ENCODE measurements at regions not wholly inside any gene's neighbourhood (a gene's known extent, or its start where the extent isn't known, plus 50 kb on each side); places are given as distances from the start of the nearest gene placed in this dataset.
A peak's percentile ranks its signal among the peaks of the same experiment; 100 is the strongest.

DNA sequence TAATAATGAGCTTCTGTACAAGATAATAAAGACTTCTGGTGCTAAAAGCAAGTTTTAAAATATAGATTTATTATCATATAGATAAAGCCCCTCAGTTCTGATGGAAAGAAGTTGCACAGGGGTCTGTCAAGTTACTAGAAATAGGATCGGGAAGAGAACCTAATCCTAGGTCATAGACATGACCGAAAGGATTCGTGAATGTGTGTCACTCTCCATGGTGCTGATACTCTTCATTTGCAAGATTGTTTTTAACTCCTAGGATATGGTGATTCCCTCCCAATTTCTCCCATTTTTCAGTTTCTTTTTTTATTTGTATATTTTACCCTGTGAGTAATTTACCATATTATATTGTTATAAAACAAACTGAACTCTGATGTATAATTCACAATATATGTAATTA, 58.9 kb upstream of the CTNNA2 start:
- DNase-seq (ENCODE audit: extremely low read depth in 1 of 11, low read depth in 9 of 11, low spot score in 4 of 11), result peak in 7 of 11 donors; percentile 12 to 33 (median 22)

DNA sequence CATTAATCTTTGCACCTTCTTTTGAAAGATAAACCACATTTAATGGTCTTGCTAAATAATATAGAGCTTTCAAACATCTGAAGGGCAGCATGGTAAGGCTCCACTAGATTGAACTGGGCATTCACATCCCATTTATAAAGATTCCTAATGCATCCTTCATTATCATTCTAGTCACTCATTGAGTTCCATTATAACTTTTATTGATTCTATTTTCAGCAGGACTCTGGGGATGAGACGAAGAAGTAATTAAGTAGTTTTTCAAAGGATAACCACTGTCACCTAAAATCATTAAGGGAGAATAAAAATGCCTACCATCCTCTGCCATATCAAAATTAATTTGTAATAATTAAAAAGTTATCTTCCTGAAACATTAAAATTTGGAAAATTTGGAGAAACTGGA, 60.2 kb upstream of the CTNNA2 start:
- DNase-seq (ENCODE audit: extremely low read depth in 1 of 11, low read depth in 9 of 11, low spot score in 4 of 11), result no peak

DNA sequence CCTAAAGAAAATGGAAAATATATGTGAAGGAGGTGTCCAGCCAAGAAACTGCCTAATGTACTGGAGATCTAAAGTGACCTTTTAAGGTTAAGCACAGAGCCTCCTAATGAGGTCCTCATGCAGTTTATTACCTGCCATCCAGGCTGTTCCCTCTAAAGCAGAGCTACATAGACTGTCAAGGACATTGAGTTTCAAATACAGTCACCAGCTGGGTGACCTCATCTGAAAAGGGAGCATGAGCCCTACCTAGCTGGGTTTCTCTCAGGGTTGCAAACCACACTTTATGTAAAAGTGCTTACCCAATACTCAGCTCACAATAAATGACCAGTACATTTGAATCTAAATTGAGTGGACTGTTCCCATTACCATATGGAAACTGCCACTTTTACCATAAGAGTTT, 65.4 kb upstream of the CTNNA2 start:
- DNase-seq (ENCODE audit: extremely low read depth in 1 of 11, low read depth in 9 of 11, low spot score in 4 of 11), result no peak

DNA sequence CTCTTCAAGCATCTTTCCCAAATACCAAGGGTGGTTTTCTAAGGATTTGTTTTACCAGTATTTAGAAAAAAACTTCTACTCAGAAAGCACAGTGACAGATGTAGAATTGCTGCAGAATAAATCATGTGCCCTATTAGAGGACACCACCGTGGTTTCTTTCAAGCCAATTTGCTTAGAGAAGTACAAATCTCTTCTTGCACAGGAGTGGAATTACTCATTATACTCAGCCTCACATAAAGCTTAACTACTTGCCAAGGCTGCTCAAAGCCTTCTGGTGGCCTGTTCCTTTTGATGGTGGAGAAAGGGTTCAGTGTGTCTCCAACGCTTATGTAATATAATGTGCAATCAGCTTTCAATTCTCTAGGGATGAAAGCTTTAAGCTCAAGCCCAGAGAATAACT, 66.5 kb upstream of the CTNNA2 start:
- DNase-seq (ENCODE audit: extremely low read depth in 1 of 11, low read depth in 9 of 11, low spot score in 4 of 11), result no peak

DNA sequence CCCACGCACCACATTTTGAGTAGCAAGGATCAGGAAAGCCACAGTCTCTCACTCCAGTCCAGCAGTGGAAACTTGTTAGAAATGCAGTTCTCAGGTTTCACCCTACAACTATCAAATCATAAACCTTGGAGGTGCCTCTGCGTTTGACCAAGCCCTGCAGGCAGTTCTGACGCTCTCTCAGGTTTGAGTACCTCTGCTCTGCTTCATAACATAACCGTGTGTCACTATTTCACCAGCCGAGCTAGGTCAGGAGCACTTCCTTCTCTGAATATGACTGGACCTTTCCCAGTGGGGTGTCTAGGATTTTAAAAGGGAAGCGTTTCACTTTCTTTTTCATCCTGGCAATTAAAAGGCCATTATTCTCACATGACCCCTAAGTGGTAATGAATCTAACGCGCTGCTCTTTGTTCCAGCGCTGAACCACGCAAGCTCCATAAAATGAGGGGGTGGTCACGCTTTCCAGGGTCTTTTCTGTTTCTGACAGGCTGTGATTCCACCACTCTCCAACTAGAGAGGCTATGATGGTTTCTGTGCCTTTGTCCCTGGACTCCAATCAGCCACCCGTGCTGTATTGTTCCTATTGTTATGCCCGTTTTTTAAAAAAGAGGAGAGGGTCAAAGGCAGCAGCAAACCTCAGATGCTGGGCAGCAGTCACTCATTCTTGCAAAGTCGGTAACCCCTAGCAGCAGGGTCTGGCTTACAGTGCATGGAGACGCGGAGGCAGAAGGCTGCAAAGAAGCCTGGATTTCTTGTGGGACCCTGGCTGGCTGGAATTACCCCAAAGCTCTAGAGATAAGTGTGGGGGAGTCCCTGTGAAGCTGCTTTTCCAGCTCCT, 75.2 kb upstream of the CTNNA2 start:
- peak in 5 of 11 donors; percentile 1 to 12 (median 2) for DNase-seq (ENCODE audit: extremely low read depth in 1 of 11, low read depth in 9 of 11, low spot score in 4 of 11)

DNA sequence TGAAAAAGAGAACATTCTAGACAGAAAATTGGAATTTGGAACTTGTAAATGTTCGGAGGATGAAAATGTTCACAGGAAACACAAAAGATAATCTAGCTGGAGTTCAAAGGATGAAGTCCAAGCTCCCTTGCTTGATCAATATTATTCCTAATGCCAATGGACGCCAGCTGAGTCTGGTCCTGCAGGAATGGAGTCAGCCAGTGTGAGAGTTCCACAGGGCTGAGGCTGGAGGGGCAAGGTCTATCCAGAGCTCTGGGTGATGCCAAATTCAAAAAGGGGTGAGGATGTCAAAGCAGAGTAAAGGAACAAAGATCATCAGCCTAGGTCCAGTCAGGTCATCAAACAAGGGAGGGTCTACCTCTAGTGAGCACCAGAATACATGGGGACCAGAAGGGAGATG, 78.5 kb upstream of the CTNNA2 start:
- no peak for DNase-seq (ENCODE audit: extremely low read depth in 1 of 11, low read depth in 9 of 11, low spot score in 4 of 11)

DNA sequence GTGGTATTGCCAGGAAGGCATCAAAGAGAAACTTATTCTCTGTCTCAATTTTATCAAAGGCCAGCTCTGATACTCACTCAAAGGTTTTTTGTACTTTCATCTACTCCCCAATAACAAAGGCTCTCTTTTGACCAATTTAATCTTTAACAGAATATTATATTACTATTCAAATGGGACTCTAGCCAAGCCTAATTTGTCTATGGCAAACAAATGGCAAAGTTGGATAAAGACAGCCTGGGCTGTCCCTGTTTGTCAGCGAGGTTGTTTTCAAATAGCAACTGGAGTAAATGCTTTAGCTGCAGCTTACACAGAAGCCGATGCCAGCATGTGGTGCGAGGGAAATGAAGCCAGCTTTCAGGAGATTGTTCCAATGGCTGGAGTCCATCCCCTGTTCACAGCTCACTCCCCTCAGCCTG, 80.1 kb upstream of the CTNNA2 start:
- DNase-seq (ENCODE audit: extremely low read depth in 1 of 11, low read depth in 9 of 11, low spot score in 4 of 11), result no peak

DNA sequence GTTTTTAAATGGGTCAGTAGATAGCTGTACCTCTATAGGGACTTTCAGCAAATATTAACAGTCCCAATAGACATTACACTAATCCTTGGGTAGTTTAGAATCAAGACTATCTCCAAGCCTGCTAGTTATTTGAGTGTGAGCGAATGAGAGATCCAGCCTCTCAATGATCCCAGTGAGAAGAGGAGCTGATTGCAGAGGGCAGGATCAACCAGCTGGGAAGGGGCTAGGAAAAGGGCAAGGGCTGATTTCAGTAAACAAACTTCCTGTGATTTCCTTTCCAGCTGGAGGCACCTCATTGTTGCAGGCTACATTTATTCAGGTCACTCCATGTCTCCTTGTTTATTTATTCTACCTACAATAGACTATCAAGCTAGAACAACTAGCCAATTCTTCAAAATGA, 84.1 kb upstream of the CTNNA2 start:
- DNase-seq (ENCODE audit: extremely low read depth in 1 of 11, low read depth in 9 of 11, low spot score in 4 of 11), result no peak

DNA sequence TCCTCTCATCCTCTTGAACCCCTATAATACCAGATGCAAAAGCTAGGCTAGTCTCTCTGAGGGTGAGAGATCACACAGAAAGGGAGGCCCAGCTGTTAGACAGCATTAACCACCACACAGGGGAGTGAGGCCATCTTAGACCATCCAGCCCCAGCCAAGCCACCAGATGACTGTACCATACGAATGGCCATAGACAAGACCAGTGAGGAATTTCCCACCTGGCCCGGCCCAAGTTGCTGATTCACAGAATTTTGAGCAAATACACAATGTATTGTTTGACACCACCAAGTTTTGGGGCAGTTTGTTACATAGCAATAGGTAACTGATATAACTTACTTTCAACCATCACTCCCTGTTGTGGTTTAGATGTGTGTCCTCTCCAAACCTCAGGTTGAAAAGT, 98.2 kb upstream of the CTNNA2 start:
- no peak for DNase-seq (ENCODE audit: extremely low read depth in 1 of 11, low read depth in 9 of 11, low spot score in 4 of 11)

DNA sequence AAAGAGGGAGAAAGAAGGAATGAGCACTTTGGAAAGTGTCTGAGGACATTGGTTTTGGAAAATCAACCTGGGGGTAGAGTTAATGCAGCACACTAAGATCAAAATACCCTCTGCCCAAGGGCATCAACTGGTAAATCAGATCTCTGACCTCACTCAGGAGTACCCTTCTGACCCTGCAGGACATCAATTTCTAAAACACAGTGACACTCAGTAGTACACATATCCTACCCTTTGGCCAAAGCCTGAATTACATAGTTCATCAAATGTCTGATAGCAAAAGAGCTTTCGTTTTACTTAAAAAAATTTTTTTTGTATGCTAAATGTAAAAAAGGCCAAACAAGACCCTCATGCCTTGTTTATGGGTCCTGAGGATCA, 118.4 kb upstream of the CTNNA2 start:
- no peak for DNase-seq (ENCODE audit: extremely low read depth in 1 of 11, low read depth in 9 of 11, low spot score in 4 of 11)

DNA sequence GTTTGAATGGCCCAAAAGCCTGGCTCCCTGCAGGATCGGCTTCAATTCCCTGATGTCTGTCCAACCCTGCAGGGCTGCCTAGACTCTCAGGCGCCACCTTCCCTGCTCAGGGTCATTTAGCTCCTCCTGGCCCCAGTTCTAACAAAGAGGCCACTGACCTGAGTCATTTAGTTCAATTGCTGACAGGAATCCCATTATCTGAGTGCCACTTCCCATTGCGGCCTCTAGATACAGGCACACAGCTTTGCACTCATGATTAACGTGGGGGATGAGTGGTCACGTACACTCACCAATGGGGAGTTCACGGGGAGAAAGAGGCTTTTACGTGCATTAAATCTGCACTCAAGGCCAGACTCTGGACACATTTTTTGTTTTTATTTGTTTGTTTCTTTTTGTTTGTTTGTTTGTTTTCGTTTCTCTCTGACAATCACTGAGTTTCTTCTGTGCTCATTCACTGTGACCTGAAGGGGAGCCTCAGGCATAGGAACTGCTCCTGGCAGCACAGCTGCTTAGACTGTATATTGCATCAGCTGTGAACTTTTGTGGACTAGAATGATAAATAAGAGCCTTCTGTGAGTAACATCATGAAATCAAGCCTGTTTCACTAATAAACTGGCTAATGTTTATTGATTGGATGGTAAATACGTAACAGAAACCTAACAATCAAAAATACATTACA, 118.9 kb upstream of the CTNNA2 start:
- DNase-seq (ENCODE audit: extremely low read depth in 1 of 11, low read depth in 9 of 11, low spot score in 4 of 11), result peak in 5 of 11 donors; percentile 3 to 23 (median 10)

DNA sequence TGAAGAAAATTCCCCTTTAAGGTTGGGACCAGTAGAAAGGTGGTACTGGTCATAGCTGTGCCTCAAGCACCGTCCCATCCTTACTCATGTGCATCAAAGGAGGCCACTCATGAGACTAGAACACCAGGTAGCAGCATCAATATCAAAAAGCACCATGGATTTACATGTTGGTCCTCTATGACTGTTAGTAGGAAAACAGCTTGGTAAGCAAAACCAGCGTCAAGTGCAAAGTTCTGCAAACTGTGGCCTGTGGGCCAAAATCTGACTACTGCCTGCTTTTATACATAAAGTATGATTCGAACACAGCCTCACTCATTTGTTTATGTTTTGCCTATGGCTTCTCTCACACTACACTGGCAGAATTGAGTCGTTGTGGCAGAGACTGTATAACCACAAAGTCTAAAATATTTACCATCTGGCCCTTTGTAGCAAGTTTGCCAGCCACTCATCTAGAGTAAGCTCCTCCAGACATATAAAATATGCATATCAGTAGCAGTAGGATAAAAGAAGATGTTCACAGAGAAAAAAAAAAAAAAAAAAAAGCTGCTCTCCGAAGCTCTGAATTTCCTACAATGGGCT, 119.7 kb upstream of the CTNNA2 start:
- no peak for DNase-seq (ENCODE audit: extremely low read depth in 1 of 11, low read depth in 9 of 11, low spot score in 4 of 11)

DNA sequence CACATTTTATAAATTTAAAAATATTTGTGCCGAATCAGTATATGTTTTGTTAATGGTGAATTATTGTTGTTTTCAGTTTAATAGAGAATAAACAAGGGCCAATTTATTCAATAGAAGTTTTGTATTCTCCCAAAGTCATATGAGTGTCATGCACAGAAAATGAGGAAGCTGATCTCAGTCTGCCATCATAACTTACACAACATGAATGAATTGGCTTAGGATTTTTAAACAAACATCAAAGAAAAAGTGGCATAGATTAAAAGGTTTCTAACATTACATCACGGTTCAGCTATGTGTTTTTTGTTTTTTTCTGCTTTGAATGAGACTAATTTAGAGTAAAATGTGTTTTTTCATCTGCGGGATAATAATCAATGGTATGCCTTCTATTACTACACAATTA, 123.4 kb upstream of the CTNNA2 start:
- no peak for DNase-seq (ENCODE audit: extremely low read depth in 1 of 11, low read depth in 9 of 11, low spot score in 4 of 11)

DNA sequence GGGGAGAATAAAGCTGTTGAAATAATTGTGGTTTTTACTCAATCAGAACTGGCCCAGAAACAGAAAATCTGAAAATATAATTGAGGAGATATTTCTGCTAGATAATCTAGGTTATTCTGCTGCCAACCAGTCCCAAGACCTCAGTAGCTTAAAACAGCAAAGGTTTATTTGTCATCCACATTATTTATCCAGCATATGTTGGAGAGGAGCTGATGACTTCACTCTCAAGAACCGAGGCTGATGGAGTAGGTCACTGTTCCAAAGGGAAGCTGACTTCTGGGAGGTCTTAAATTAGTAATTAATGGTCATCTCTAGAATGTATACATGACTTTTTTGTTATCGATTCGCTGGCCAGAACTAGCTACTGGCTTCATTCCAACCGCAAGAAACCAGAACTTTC, 124.8 kb upstream of the CTNNA2 start:
- no peak for DNase-seq (ENCODE audit: extremely low read depth in 1 of 11, low read depth in 9 of 11, low spot score in 4 of 11)

DNA sequence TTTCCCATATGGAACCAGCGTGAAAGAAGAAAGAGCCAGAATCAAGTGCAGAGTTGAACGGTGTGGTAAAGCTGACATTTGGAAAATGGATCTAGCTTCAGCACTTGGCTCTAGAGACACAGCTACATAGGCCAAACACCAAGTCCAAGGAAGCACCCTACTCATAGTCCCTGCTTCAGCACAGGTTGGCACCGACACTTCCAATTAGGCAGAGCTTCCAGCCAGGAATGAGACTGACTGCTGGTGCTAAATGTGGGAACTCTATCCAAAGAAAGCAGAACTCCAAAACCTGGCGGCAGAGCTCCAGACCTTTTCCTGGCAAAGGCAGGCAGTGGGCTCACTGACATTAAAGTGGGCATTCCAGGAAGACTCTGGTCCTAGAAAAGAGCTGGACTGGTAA, 125.4 kb upstream of the CTNNA2 start:
- no peak for DNase-seq (ENCODE audit: extremely low read depth in 1 of 11, low read depth in 9 of 11, low spot score in 4 of 11)

DNA sequence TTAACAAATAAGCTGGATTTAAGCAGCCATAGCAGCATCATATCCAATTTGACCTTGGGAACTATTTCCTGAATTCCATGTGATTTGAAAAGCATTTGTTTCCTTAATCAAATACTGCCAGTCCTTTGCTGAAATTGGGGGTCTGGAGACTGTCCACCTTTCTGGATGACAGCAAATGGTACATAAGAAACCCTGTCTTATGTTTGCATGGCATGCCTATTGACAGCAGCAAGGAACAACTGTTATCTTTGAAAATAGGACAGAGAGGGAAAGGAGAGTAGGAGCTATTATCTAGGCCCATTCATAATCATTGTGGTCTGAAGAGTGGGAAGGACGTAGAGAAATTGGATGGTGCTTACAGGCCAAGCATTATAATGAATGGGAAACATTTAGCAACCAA, 129.2 kb upstream of the CTNNA2 start:
- DNase-seq (ENCODE audit: extremely low read depth in 1 of 11, low read depth in 9 of 11, low spot score in 4 of 11), result no peak

DNA sequence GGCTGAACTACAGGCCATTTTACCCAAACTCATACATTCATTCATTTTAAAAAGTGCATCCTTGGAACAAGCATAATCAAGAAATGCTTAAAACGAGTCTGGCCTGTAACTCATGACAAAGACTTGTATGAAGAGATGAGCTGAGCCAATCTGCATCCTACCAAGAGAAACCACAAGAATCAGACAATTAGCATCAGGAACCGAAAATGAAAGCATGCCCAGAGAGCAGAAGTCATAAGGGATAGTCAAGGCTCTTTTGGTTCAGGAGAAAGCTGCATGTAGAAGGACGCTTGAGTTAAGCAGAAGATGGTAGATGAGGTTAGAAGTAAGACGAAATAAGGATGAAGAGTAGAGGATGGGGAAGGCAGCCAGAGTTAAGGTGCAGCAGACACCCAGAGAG, 137.0 kb upstream of the CTNNA2 start:
- DNase-seq (ENCODE audit: extremely low read depth in 1 of 11, low read depth in 9 of 11, low spot score in 4 of 11), result no peak

DNA sequence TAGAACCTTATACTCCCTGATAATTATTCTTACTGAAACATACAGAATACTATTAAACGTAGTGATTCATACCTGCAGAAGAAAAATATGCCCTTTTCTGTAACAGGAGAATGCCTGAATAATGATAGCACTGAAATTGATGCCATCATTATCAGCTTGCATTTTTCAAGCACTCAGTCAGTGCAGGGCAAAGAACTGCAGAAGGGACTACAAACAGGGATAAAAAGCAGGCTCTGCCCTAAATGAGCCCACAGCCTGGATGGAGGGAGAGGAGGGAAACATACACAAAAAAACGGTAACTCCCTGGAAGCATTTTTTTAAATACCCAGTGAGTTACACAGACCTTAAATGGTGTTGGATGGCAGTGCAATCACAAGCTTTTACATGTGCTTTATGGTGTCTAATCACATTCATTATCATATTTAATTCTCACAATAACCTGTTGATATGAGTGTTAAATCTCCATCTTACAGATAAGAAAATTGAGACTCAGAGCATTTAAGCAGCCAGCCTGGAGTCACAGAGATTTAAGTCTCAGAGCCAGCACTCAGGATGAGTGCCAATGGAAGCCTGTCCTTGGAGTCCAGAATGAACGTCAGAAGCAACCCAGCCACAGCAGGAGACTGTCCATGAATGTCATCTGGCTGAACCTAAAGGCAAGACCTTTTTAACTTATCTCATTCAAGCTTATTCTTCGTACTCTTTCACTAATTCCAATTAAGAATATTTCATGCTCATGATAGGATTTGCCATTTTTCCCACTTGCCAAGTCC, 139.3 kb upstream of the CTNNA2 start:
- no peak for DNase-seq (ENCODE audit: extremely low read depth in 1 of 11, low read depth in 9 of 11, low spot score in 4 of 11)

DNA sequence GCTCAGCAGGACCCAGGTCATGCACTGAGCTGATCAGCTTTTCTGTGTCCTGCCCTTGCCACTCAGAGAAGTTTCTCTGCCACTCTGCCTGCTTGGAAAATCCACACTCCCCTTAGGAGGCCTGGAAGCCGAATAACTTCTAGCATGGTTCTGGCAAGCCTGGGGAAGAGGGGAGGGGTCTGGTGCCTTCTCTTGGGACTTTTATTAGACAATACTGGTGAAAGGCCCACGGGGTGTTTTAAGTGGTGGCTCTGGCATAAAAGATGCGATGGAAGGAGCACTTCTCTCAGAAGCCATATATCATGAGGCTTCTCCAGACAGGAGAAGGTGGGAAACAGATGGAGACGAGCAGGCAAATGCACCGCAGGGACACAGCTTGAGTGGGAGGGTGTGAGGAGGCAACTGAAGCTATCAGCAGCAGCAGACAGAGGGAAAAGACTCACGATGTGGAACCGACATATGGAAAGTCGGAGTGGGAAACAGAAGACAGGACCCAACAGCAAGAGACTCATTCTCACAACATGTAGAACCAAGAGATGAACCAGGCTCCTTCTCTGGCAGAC, 141.8 kb upstream of the CTNNA2 start:
- no peak for DNase-seq (ENCODE audit: extremely low read depth in 1 of 11, low read depth in 9 of 11, low spot score in 4 of 11)

Measured in renal cortex interstitium (tissue), 11 donors.